Esophagus muscularis mucosa (tissue), 3 donors: ENCODE measurements at regions not wholly inside any gene's neighbourhood (a gene's known extent, or its start where the extent isn't known, plus 50 kb on each side); places are given as distances from the start of the nearest gene placed in this dataset.

Experiments used
- CTCF ChIP-seq, 3 experiments: fragments of 200-600 bp in 2 of 3; fragments of 450-650 bp in 1 of 3; sonication (generic) in 2 of 3; IDR thresholded peaks; one replicate each; pipeline ENCODE4 v1.5.1; 2017 to 2019; ENCODE audit warnings: antibody characterized with exemption in 3 of 3, mild to moderate bottlenecking in 2 of 3, moderate library complexity in 1 of 3
- POLR2A ChIP-seq: fragments of 450-650 bp; IDR thresholded peaks from one replicate; pipeline ENCODE4 v1.6.1; 2017; ENCODE audit warnings: antibody characterized with exemption, moderate library complexity, mild to moderate bottlenecking, low read depth

- TF ChIP-seq CTCF (IDR thresholded peaks at IDR 0.05) (no peak), POLR2A (no peak)
Measured at GRCh38 chr14:28707814-28708213, 58.8 kb upstream of the FOXG1 start.
